HG02938 (cell line): ENCODE measurements at regions not wholly inside any gene's neighbourhood (a gene's known extent, or its start where the extent isn't known, plus 50 kb on each side); places are given as distances from the start of the nearest gene placed in this dataset.
"Not testable (repeated sequence)": the region's sequence is repeated elsewhere in the genome, so short reads cannot be mapped to it uniquely, and the experiment has no call there.

Source experiments
- ATAC-seq: cut with Tn5 transposase; IDR thresholded peaks from one replicate; pipeline ENCODE4 v1.9.1; 2021; ENCODE audit warnings: mild to moderate bottlenecking, moderate library complexity; ENCODE audit not compliant: unreplicated experiment

- ATAC-seq, result no peak
Measured at GRCh38 chr6:19210849-19211590, 626.1 kb upstream of the ID4 start.

- no peak for ATAC-seq
Measured at GRCh38 chr6:19214231-19214630, 622.9 kb upstream of the ID4 start.

- no peak for ATAC-seq
Measured at GRCh38 chr6:19219931-19220330, 617.2 kb upstream of the ID4 start.

GRCh38 chr6:19231878-19232561 is 605.1 kb upstream of the ID4 start:
- no peak for ATAC-seq

DNA sequence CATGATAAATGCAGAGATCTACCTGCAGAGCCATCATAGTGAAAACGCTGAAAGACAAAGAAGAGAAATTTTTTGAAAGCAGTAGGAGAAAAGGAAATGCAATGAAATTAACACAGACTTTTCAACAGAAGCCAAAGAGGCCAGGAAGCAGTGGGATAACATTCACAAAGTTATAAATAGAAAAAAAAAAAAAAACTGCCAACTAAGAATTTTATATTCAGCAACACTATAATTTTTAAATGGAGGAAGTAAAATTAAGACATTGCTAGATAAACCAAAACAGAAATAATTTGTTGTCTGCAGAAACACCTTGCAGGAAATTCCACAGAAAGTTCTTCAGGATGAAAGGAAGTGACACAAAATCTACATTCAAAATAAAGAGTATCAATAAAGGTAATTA is 591.5 kb upstream of the ID4 start:
- ATAC-seq, result no peak

- not testable (repeated sequence) for ATAC-seq
Measured at GRCh38 chr6:19247181-19247580, 590.0 kb upstream of the ID4 start.

DNA sequence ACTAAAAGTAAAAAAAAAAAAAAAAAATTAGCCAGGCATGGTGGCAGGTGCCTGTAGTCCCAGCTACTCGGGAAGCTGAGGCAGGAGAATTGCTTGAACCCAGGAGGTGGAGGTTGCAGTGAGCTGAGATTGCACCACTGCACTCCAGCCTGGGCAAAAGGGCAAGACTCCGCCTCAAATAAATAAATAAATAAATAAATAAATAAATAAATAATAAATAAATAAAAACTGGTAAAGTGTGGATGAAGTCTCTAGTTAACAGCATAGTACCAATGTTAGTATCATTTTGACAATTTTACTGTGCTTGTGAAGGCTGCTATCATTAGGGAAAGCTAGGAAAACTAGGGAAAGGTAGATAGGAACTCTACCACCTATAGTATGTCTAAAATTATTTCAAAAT is 581.0 kb upstream of the ID4 start:
- not testable (repeated sequence) for ATAC-seq

GRCh38 chr6:19261642-19262041 is 575.5 kb upstream of the ID4 start:
- no peak for ATAC-seq

DNA sequence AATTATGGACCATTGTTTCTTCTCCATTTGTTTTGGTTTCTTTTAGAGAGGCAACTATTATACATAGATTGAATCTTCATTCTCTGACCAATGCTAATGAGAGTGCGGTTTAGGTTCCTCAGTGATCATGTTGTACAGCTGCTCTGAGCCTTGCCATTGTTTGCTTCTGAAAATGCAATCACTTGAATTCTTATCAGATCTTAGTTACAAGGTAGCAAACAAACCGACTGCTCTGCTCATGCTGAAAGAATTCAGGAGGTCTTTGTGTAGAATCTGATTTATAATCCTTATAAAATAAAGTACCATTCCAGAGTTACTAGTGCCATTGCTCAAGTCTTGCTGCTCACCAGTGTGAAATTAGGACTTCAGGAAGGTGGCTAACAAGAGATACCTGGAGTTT is 569.1 kb upstream of the ID4 start:
- ATAC-seq, result no peak

DNA sequence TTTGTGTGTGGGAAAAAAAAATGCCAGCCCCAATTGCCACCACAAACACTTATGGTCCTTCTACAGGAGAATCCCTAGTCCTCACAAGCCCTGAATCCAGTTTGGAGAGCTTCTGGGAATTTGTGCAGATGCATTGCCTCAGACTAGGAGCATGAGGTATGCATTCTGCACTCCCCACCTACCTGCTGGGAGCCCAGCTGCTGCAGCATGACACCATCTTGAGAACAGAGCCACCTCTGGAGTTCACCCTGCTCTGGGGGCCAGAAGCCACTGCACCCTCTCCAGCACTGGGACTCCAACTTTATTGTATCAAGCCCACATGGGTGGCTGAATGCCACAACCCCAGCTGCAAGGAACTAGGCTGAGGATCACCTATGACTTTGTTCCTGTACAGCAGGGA is 568.5 kb upstream of the ID4 start:
- no peak for ATAC-seq

- ATAC-seq, result no peak
Measured at GRCh38 chr6:19269341-19269898, 567.8 kb upstream of the ID4 start.

DNA sequence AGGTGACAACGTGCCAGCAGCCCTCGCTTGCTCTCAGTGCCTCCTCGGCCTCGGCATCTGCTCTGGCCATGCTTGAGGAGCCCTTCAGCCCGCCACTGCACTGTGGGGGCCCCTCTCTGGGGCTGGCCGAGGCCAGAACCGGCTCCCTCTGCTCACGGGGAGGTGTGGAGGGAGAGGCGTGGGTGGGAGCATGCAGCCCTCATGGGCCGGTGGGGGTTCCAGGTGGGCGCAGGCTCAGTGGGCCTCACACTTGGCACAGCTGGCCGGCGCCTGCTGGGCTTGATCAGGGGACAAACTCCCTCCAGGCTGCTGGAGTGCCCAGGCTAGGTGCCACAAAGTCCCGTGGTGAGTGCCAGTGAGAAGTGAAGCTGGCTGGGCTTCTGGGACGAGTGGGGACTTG is 566.6 kb upstream of the ID4 start:
- ATAC-seq, result no peak

DNA sequence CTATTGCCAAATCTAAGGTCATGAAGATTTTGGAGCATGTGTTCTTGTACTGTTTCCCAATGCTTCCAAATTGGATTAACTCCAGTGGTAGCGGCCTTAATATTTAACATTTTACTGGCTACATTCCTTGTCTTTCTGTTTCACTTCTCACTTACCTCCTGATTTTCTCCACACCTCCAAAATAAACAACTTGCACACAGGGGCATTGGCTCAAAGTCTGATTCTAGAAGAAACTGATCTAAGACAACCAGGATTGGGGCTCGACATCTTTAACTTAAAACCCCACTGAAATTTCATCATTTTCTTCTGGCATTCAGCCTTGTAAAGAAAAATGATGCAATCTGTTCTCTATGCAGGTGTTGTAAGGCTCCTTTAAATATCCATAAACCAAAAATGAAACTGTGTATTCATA is 557.9 kb upstream of the ID4 start:
- ATAC-seq, result no peak

DNA sequence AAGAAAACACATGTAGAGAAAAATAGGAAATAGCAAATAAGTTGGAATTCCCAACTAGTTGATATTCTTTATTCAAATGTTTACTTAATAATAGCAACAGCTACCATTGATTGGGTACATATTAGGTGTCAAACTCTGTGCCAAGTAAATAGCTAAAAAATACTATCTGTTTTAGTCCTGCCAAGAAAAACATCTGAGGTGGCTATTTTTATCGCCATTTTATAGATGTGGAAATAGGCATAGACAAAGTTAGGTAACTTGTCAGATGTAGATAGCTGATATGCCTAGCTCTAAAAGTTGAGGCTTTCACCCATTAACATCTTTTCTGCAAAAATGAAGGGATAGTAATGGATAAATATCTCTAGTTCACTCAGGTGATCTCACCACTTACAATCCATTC is 549.2 kb upstream of the ID4 start:
- ATAC-seq, result no peak

DNA sequence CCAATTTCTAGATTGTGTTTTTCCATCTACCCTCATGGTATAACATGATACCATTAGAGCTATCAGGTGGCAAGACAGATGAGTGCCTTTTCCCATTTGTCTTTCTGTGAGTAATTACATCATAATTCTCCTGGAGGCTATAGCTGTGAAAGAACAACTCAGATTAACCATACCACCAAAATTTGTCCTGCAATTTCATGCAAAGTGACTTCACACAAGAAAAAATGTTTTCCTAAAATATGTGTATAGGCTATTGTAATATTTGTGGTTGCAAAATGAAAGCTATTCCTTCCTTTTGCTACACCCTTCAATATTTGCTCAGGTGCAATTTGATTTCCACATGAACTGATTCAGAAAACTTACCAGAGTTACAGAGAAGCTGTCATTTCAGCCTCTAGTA is 547.7 kb upstream of the ID4 start:
- ATAC-seq, result no peak

DNA sequence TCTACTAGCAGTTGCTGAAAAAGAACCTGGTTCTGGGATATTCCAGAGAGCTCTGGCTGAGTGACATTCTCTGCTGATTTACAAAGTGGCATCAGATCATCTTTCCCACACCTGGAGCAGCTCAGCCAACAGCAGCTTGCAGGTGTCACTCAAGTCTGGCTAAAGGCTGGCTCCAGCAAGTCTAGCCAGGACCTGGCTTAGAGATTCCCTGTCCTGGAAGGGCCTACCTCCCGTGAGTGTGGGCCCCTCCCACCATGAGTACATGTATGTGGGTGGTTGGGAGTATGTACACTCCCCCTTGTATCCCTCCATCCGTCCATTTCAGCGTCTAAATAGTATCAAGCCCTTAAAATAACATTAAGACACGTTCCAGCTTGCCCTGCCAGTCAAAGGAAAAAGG is 539.3 kb upstream of the ID4 start:
- ATAC-seq, result no peak

- ATAC-seq, result no peak
Measured at GRCh38 chr6:19298421-19298820, 538.7 kb upstream of the ID4 start.

GRCh38 chr6:19299129-19299528 is 538.0 kb upstream of the ID4 start:
- ATAC-seq, result no peak

- ATAC-seq, result no peak
Measured at GRCh38 chr6:19301980-19302379, 535.2 kb upstream of the ID4 start.

DNA sequence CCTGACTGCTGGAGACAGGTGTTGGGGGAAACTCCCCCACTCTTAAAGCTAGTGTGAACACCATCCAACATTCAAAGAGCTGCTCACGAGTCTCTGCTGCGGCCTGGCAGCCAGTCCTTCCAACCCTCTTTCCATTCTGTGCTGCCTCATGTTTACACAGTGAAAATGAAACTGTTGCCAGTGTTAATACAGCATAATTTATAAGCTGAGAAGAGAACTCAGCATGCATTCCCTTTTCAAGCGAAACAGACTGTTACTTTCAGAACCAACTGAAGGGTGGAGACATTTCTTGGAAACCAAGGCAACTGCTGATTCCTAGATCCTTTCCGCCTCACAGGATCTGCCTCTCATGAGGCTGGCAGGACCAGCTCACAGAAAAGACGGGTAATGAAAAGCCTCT is 533.8 kb upstream of the ID4 start:
- no peak for ATAC-seq

- no peak for ATAC-seq
Measured at GRCh38 chr6:19309661-19310060, 527.5 kb upstream of the ID4 start.

DNA sequence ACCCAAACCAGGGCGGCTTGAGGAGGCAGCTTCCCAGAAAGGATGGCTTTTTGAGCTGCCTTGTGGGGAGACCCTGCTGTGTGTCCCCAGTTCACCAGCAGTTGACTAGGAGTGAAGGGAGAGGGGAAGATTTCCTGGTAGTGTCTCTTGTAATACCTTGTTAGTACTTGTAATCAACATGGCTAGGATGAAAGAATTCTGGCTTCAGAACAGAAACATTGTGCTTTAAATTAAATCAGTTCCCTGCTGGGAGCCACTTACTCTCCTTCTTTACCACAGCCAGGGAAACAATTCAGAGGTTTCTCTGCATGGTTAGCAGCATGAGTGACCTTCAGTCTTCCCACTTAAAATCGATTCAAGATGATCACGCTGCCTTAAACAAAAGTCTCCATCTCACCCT is 525.4 kb upstream of the ID4 start:
- ATAC-seq, result no peak
